ENCODE measurements at regions not wholly inside any gene's neighbourhood (a gene's known extent, or its start where the extent isn't known, plus 50 kb on each side); places are given as distances from the start of the nearest gene placed in this dataset.

- no peaks in the 10 kb centered on the region for H3K4me1 ChIP-seq (ENCODE audit: control insufficient read depth, insufficient read depth, low read length)
- BruUV-seq (replicated peaks) = no TSS peak
- ChIA-PET CTCF (no interaction called here), RAD21 (ENCODE audit: unreplicated experiment) (no interaction called here), POLR2A (no interaction called here), SMC1A (ENCODE audit: uncharacterized antibody, unreplicated experiment) (no interaction called here)
- H3K36me3 ChIP-seq (ENCODE audit: control insufficient read depth in 2 of 2, insufficient read depth in 2 of 2, low read length in 1 of 2) = no peaks in the 10 kb centered on the region
- intact Hi-C loops (cut with micrococcal nuclease; ENCODE audit: unreplicated experiment) (no loop called here), in situ Hi-C loops (cut with MboI) (no loop called here)
- H3K27ac ChIP-seq (ENCODE audit: control insufficient read depth, insufficient read depth) = no peak overlapping the region
- no peaks in the 10 kb centered on the region; the same call in 2 of the 3 replicates for H3K9me3 ChIP-seq (replicated peaks; ENCODE audit: control insufficient read depth, insufficient read depth, low read length)
- no peak overlapping the region for H3K9ac ChIP-seq (ENCODE audit: control insufficient read depth, insufficient read depth, low read length)
- H3K4me2 ChIP-seq (ENCODE audit: control insufficient read depth, insufficient read depth) = no peak overlapping the region
- no peaks in the 10 kb centered on the region for H3K79me2 ChIP-seq (ENCODE audit: control insufficient read depth, insufficient read depth, low read length)
- ATAC-seq = no peak
- no peaks in the 10 kb centered on the region for H3K27me3 ChIP-seq (replicated peaks in 1 of 2; ENCODE audit: control insufficient read depth in 2 of 2, insufficient read depth in 2 of 2, low read length in 1 of 2)
- 7% methylated on average over 3 of the region's 3 CpGs for WGBS (ENCODE audit: insufficient coverage, insufficient replicate concordance, low lambda C conversion rate, missing lambda C conversion rate)
- TF ChIP-seq CBX5 (IDR thresholded peaks at IDR 0.05; ENCODE audit: low read depth) (no peak), RFX5 (IDR thresholded peaks at IDR 0.05; ENCODE audit: low read depth, low read length) (no peak), PML (IDR thresholded peaks at IDR 0.05; ENCODE audit: low read length) (no peak), CHD2 (IDR thresholded peaks at IDR 0.05; ENCODE audit: borderline replicate concordance, low read depth, low read length) (no peak), SREBF2 (IDR thresholded peaks at IDR 0.05; ENCODE audit: low read length) (no peak), EED (IDR thresholded peaks at IDR 0.05; ENCODE audit: low read depth) (no peak), TCF3 (IDR thresholded peaks at IDR 0.05; ENCODE audit: borderline replicate concordance, insufficient read depth, low read depth, low read length) (no peak), IKZF2 (IDR thresholded peaks at IDR 0.05) (no peak), NFXL1 (IDR thresholded peaks at IDR 0.05; ENCODE audit: borderline replicate concordance) (no peak), BHLHE40 (IDR thresholded peaks at IDR 0.05; ENCODE audit: borderline replicate concordance in 1 of 2, low read depth in 2 of 2, low read length in 1 of 2) (no peak), TCF7 (IDR thresholded peaks at IDR 0.05; ENCODE audit: borderline replicate concordance) (no peak)
- TF ChIP-seq, protein P1, sequence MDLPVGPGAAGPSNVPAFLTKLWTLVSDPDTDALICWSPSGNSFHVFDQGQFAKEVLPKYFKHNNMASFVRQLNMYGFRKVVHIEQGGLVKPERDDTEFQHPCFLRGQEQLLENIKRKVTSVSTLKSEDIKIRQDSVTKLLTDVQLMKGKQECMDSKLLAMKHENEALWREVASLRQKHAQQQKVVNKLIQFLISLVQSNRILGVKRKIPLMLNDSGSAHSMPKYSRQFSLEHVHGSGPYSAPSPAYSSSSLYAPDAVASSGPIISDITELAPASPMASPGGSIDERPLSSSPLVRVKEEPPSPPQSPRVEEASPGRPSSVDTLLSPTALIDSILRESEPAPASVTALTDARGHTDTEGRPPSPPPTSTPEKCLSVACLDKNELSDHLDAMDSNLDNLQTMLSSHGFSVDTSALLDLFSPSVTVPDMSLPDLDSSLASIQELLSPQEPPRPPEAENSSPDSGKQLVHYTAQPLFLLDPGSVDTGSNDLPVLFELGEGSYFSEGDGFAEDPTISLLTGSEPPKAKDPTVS (IDR thresholded peaks at IDR 0.05; ENCODE audit: low read depth, low read length) = no peak
- TF ChIP-seq, protein P2, sequence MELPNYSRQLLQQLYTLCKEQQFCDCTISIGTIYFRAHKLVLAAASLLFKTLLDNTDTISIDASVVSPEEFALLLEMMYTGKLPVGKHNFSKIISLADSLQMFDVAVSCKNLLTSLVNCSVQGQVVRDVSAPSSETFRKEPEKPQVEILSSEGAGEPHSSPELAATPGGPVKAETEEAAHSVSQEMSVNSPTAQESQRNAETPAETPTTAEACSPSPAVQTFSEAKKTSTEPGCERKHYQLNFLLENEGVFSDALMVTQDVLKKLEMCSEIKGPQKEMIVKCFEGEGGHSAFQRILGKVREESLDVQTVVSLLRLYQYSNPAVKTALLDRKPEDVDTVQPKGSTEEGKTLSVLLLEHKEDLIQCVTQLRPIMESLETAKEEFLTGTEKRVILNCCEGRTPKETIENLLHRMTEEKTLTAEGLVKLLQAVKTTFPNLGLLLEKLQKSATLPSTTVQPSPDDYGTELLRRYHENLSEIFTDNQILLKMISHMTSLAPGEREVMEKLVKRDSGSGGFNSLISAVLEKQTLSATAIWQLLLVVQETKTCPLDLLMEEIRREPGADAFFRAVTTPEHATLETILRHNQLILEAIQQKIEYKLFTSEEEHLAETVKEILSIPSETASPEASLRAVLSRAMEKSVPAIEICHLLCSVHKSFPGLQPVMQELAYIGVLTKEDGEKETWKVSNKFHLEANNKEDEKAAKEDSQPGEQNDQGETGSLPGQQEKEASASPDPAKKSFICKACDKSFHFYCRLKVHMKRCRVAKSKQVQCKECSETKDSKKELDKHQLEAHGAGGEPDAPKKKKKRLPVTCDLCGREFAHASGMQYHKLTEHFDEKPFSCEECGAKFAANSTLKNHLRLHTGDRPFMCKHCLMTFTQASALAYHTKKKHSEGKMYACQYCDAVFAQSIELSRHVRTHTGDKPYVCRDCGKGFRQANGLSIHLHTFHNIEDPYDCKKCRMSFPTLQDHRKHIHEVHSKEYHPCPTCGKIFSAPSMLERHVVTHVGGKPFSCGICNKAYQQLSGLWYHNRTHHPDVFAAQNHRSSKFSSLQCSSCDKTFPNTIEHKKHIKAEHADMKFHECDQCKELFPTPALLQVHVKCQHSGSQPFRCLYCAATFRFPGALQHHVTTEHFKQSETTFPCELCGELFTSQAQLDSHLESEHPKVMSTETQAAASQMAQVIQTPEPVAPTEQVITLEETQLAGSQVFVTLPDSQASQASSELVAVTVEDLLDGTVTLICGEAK (IDR thresholded peaks at IDR 0.05; ENCODE audit: borderline replicate concordance) = no peak
- no peaks in the 10 kb centered on the region for H4K20me1 ChIP-seq (ENCODE audit: control insufficient read depth, insufficient read depth)
- FAIRE-seq = no peak
- no peak overlapping the region for H3K4me3 ChIP-seq
- no peak overlapping the region for H2AFZ ChIP-seq (ENCODE audit: control insufficient read depth, low read depth, low read length)
- no peak for DNase-seq (ENCODE audit: low read depth, low spot score)
These were observed 580.8 kb downstream of the CBLN4 start for GRCh38 chr20:55424476-55424875.

All from GM12878 (cell line).